Liver (tissue), 8 donors: ENCODE measurements at regions not wholly inside any gene's neighbourhood (a gene's known extent, or its start where the extent isn't known, plus 50 kb on each side); places are given as distances from the start of the nearest gene placed in this dataset.

Source experiments
- DNase-seq: peaks from one replicate; pipeline ENCODE4 v3.0.0-alpha.2; 2017; ENCODE audit warnings: low spot score
- H3K27ac ChIP-seq, 2 donors: one replicate each; pipeline ENCODE4 v1.7.0; 2013; ENCODE audit warnings: inconsistent platforms in 2 of 2, low read length in 2 of 2, control low read depth in 1 of 2, low read depth in 1 of 2, mild to moderate bottlenecking in 1 of 2
- H3K27me3 ChIP-seq, 4 donors: one replicate each; pipeline versions ENCODE4 v1.6.1 to v1.7.0; 2013; ENCODE audit warnings: low read length in 3 of 4, inconsistent platforms in 1 of 4, mild to moderate bottlenecking in 1 of 4, moderate library complexity in 1 of 4; ENCODE audit not compliant: control insufficient read depth in 4 of 4, insufficient read depth in 4 of 4
- H3K36me3 ChIP-seq, 4 donors: one replicate each; pipeline versions ENCODE4 v1.6.1 to v1.7.0; 2013; ENCODE audit warnings: low read length in 3 of 4, mild to moderate bottlenecking in 3 of 4, low read depth in 1 of 4, moderate library complexity in 1 of 4; ENCODE audit not compliant: control insufficient read depth in 4 of 4, insufficient read depth in 3 of 4
- H3K4me1 ChIP-seq, 4 donors: one replicate each; pipeline versions ENCODE4 v1.6.1 to v1.7.0; 2013; ENCODE audit warnings: low read length in 3 of 4, mild to moderate bottlenecking in 3 of 4, moderate library complexity in 1 of 4; ENCODE audit not compliant: control insufficient read depth in 4 of 4, insufficient read depth in 4 of 4
- H3K4me3 ChIP-seq, 3 donors: one replicate each; pipeline versions ENCODE4 v1.6.1 to v1.7.0; 2013; ENCODE audit warnings: low read length in 3 of 3, control low read depth in 1 of 3, low read depth in 1 of 3, mild to moderate bottlenecking in 1 of 3
- H3K9ac ChIP-seq, 2 donors: one replicate each; pipeline ENCODE4 v1.7.0; 2013; ENCODE audit warnings: low read length in 2 of 2, mild to moderate bottlenecking in 2 of 2, moderate library complexity in 2 of 2, control low read depth in 1 of 2, low read depth in 1 of 2
- H3K9me3 ChIP-seq, 4 donors: one replicate each; pipeline versions ENCODE4 v1.6.1 to v1.7.0; 2013; ENCODE audit warnings: low read length in 3 of 4; ENCODE audit not compliant: control insufficient read depth in 4 of 4
- EGR1 ChIP-seq, 2 donors: IDR thresholded peaks; 2 replicates each; pipeline ENCODE4 v1.6.1; 2016 to 2018; ENCODE audit warnings: antibody characterized with exemption in 2 of 2, low read depth in 2 of 2
- FOXA1 ChIP-seq: IDR thresholded peaks from 2 replicates; pipeline ENCODE4 v1.6.1; 2016; ENCODE audit warnings: antibody characterized with exemption
- FOXA2 ChIP-seq: IDR thresholded peaks from 2 replicates; pipeline ENCODE4 v1.6.1; 2016; ENCODE audit warnings: antibody characterized with exemption
- GABPA ChIP-seq, 2 donors: IDR thresholded peaks in 1 of 2; conservative IDR thresholded peaks in 1 of 2; 2 replicates each; pipeline ENCODE4 v1.6.1; 2016; ENCODE audit warnings: antibody characterized with exemption in 2 of 2, mild to moderate bottlenecking in 1 of 2, moderate library complexity in 1 of 2
- HNF4A ChIP-seq, 2 donors: conservative IDR thresholded peaks; 2 replicates each; pipeline ENCODE4 v1.6.1; 2016; ENCODE audit warnings: antibody characterized with exemption in 2 of 2, mild to moderate bottlenecking in 2 of 2
- HNF4G ChIP-seq: IDR thresholded peaks from 2 replicates; pipeline ENCODE4 v1.6.1; 2016; ENCODE audit warnings: antibody characterized with exemption
- NR2F2 ChIP-seq: IDR thresholded peaks from 2 replicates; pipeline ENCODE4 v1.6.1; 2016; ENCODE audit warnings: antibody characterized with exemption
- RAD21 ChIP-seq, 2 donors: IDR thresholded peaks; 2 replicates each; pipeline ENCODE4 v1.6.1; 2016; ENCODE audit warnings: antibody characterized with exemption in 2 of 2, mild to moderate bottlenecking in 2 of 2
- RXRA ChIP-seq, 2 donors: IDR thresholded peaks; 2 replicates each; pipeline ENCODE4 v1.6.1; 2017 to 2018; ENCODE audit warnings: antibody characterized with exemption in 2 of 2, mild to moderate bottlenecking in 1 of 2
- SP1 ChIP-seq: IDR thresholded peaks from 2 replicates; pipeline ENCODE4 v1.6.1; 2018; ENCODE audit warnings: antibody characterized with exemption, mild to moderate bottlenecking
- WGBS: extraction: QIAGEN DNeasy Blood & Tissue Kit; methylation state at CpG from one replicate; pipeline ENCODE4 v1.1.7; 2013; 5-methylcytosine and 5-hydroxymethylcytosine counted together
- TF ChIP-seq, protein P1 (sequence below): IDR thresholded peaks from 2 replicates; pipeline ENCODE4 v1.6.1; 2016; ENCODE audit warnings: antibody characterized with exemption
- TF ChIP-seq, protein P2 (sequence below): IDR thresholded peaks from 2 replicates; pipeline ENCODE4 v1.6.1; 2016; ENCODE audit warnings: antibody characterized with exemption, mild to moderate bottlenecking
- TF ChIP-seq, protein P3 (sequence below): fragments of 150-350 bp; IDR thresholded peaks from 2 replicates; pipeline ENCODE4 v1.5.1; 2017; ENCODE audit warnings: improper control_type of control experiment, low read depth, low read length; ENCODE audit not compliant: missing input control
- donor health status: healthy.
- donor health status: healthy.
- donor health status: healthy.
- donor health status: healthy.
- donor health status: healthy.

DNA sequence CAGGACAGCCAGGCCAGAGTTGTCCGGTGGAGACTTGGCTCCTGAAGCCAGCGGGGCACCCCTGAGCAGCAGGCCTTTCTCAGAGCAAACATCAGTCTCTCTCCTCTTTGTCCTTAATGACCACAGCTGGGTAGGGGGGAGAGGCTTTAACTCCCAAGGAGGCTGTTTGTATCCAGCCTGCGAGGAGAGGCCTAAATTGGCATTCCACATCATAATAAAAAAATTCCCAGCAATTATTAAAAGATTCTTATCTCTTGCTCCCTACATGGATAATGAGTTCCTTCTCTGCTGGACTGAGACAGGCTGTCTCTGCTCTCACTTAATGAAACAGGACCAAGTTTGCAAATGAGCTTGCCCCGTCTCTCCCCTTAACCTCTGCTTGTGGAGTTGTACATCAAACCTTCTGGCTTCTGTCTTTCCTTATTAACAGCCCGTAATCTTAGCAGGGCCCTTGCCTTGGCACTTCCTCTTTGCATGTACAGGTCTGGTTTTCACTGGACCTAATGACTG is 838.2 kb downstream of the MAFB start:
- 80% methylated on average over 5 of the region's 5 CpGs for WGBS
- H3K27me3 ChIP-seq: no peaks in the 10 kb centered on the region
- TF ChIP-seq, protein P1, sequence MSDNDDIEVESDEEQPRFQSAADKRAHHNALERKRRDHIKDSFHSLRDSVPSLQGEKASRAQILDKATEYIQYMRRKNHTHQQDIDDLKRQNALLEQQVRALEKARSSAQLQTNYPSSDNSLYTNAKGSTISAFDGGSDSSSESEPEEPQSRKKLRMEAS: no peak
- no peak for TF ChIP-seq GABPA (IDR thresholded peaks at IDR 0.05 in 1 of 2, conservative IDR thresholded peaks at IDR 0.05 in 1 of 2)
- TF ChIP-seq FOXA1: no peak
- TF ChIP-seq HNF4G: no peak
- TF ChIP-seq, protein P2, sequence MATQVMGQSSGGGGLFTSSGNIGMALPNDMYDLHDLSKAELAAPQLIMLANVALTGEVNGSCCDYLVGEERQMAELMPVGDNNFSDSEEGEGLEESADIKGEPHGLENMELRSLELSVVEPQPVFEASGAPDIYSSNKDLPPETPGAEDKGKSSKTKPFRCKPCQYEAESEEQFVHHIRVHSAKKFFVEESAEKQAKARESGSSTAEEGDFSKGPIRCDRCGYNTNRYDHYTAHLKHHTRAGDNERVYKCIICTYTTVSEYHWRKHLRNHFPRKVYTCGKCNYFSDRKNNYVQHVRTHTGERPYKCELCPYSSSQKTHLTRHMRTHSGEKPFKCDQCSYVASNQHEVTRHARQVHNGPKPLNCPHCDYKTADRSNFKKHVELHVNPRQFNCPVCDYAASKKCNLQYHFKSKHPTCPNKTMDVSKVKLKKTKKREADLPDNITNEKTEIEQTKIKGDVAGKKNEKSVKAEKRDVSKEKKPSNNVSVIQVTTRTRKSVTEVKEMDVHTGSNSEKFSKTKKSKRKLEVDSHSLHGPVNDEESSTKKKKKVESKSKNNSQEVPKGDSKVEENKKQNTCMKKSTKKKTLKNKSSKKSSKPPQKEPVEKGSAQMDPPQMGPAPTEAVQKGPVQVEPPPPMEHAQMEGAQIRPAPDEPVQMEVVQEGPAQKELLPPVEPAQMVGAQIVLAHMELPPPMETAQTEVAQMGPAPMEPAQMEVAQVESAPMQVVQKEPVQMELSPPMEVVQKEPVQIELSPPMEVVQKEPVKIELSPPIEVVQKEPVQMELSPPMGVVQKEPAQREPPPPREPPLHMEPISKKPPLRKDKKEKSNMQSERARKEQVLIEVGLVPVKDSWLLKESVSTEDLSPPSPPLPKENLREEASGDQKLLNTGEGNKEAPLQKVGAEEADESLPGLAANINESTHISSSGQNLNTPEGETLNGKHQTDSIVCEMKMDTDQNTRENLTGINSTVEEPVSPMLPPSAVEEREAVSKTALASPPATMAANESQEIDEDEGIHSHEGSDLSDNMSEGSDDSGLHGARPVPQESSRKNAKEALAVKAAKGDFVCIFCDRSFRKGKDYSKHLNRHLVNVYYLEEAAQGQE: no peak
- TF ChIP-seq SP1: no peak
- DNase-seq: no peak
- H3K9me3 ChIP-seq: no peaks in the 10 kb centered on the region
- H3K4me3 ChIP-seq: no peak overlapping the region
- H3K4me1 ChIP-seq: peaks cover 0 to 9% (median 0%) of the 10 kb centered on the region in 4 donors
- no peak overlapping the region for H3K9ac ChIP-seq
- no peaks in the 10 kb centered on the region for H3K36me3 ChIP-seq
- no peak overlapping the region for H3K27ac ChIP-seq

DNA sequence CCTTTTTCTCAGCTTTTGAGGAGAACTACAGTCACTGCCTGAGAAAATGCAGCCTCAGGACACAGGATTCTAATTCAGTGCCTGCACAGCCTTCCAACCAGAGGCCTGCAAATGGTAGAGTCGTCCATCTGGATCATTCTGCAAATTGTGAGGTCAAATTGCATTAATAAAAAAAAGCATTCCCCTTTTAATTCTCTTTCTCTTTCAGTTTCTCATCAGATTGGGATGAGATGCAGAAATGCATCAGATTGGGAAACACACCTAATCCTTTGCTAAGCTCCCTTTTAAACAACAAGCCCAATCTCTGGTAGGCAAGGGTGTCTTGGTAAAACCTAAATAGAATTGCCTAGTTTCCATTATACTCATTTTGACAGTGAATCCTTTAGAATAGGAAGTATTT is 838.8 kb downstream of the MAFB start:
- TF ChIP-seq, protein P1: no peak
- TF ChIP-seq FOXA2 (no peak), NR2F2 (no peak), FOXA1 (no peak), EGR1 (IDR thresholded peaks at IDR 0.05; ENCODE audit: low read depth in 2 of 2) (no peak), RXRA (IDR thresholded peaks at IDR 0.05) (no peak), SP1 (no peak), HNF4G (no peak), RAD21 (IDR thresholded peaks at IDR 0.05) (no peak), HNF4A (conservative IDR thresholded peaks at IDR 0.05) (no peak)
- TF ChIP-seq, protein P3, sequence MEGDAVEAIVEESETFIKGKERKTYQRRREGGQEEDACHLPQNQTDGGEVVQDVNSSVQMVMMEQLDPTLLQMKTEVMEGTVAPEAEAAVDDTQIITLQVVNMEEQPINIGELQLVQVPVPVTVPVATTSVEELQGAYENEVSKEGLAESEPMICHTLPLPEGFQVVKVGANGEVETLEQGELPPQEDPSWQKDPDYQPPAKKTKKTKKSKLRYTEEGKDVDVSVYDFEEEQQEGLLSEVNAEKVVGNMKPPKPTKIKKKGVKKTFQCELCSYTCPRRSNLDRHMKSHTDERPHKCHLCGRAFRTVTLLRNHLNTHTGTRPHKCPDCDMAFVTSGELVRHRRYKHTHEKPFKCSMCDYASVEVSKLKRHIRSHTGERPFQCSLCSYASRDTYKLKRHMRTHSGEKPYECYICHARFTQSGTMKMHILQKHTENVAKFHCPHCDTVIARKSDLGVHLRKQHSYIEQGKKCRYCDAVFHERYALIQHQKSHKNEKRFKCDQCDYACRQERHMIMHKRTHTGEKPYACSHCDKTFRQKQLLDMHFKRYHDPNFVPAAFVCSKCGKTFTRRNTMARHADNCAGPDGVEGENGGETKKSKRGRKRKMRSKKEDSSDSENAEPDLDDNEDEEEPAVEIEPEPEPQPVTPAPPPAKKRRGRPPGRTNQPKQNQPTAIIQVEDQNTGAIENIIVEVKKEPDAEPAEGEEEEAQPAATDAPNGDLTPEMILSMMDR: no peak
- TF ChIP-seq, protein P2: no peak
- 39% methylated on average over 1 of the region's 1 CpG for WGBS
- Histone ChIP-seq H3K36me3 (no peaks in the 10 kb centered on the region), H3K9ac (no peak overlapping the region), H3K4me3 (no peak overlapping the region), H3K9me3 (no peaks in the 10 kb centered on the region), H3K27ac (no peak overlapping the region), H3K27me3 (no peaks in the 10 kb centered on the region), H3K4me1 (peaks cover 0 to 9% (median 0%) of the 10 kb centered on the region in 4 donors)
- DNase-seq: no peak
